AG08395 (cell line): ENCODE measurements at regions not wholly inside any gene's neighbourhood (a gene's known extent, or its start where the extent isn't known, plus 50 kb on each side); places are given as distances from the start of the nearest gene placed in this dataset.
A peak's percentile ranks its signal among the peaks of the same experiment; 100 is the strongest.

ENCODE experiments used
- DNase-seq: peaks from one replicate; pipeline ENCODE4 v3.0.0; 2012; ENCODE audit warnings: mixed read lengths, low spot score

- no peak for DNase-seq
Measured at GRCh38 chrX:44470816-44471215, 71.8 kb downstream of the FUNDC1 start.

- DNase-seq: peak; percentile 21
Measured at GRCh38 chrX:44462850-44463249, 79.8 kb downstream of the FUNDC1 start.

- no peak for DNase-seq
Measured at GRCh38 chrX:44459501-44459900, 83.2 kb downstream of the FUNDC1 start.

- no peak for DNase-seq
Measured at GRCh38 chrX:44456685-44457084, 86.0 kb downstream of the FUNDC1 start.

GRCh38 chrX:44451056-44451455 lies 91.6 kb downstream of the FUNDC1 start:
- no peak for DNase-seq

GRCh38 chrX:44447214-44447613 lies 95.4 kb downstream of the FUNDC1 start:
- no peak for DNase-seq

GRCh38 chrX:44440006-44440405 lies 96.5 kb upstream of the EFHC2 start:
- no peak for DNase-seq

- no peak for DNase-seq
Measured at GRCh38 chrX:44439242-44439794, 95.8 kb upstream of the EFHC2 start.

- no peak for DNase-seq
Measured at GRCh38 chrX:44435047-44435446, 91.6 kb upstream of the EFHC2 start.

- no peak for DNase-seq
Measured at GRCh38 chrX:44433556-44433955, 90.1 kb upstream of the EFHC2 start.

GRCh38 chrX:44432641-44433040 lies 89.2 kb upstream of the EFHC2 start:
- no peak for DNase-seq

- peak; percentile 43 for DNase-seq
Measured at GRCh38 chrX:44431194-44431593, 87.7 kb upstream of the EFHC2 start.

GRCh38 chrX:44428989-44429627 lies 85.6 kb upstream of the EFHC2 start:
- no peak for DNase-seq

- no peak for DNase-seq
Measured at GRCh38 chrX:44422631-44423030, 79.2 kb upstream of the EFHC2 start.

GRCh38 chrX:44415639-44416386 lies 72.3 kb upstream of the EFHC2 start:
- no peak for DNase-seq

GRCh38 chrX:44401151-44401550 lies 57.7 kb upstream of the EFHC2 start:
- DNase-seq: no peak

GRCh38 chrX:44400588-44400987 lies 57.1 kb upstream of the EFHC2 start:
- DNase-seq: peak; percentile 53

- DNase-seq: no peak
Measured at GRCh38 chrX:44400161-44400560, 56.7 kb upstream of the EFHC2 start.
